ENCODE measurements at regions not wholly inside any gene's neighbourhood (a gene's known extent, or its start where the extent isn't known, plus 50 kb on each side); places are given as distances from the start of the nearest gene placed in this dataset.

GRCh38 chr20:40750541-40751035, 61.6 kb upstream of the MAFB start:
- H3K27ac ChIP-seq (ENCODE audit: extremely low read length, insufficient read depth, low read length) = no peak overlapping the region
- H3K9ac ChIP-seq (ENCODE audit: insufficient read depth, low read depth, low read length) = no peak overlapping the region
- no peaks in the 10 kb centered on the region for H3K4me1 ChIP-seq (ENCODE audit: insufficient read depth, low read length)
- BruUV-seq (replicated peaks) = no TSS peak
- ATAC-seq (no peak), DNase-seq (ENCODE audit: low spot score) (no peak), FAIRE-seq (no peak)
- WGBS (ENCODE audit: low lambda C conversion rate) = 3% methylated on average over 5 of the region's 5 CpGs
- H4K20me1 ChIP-seq (ENCODE audit: insufficient read depth, low read length) = no peaks in the 10 kb centered on the region
- H3K4me3 ChIP-seq (replicated peaks in 1 of 3; ENCODE audit: insufficient read depth in 1 of 3, low read depth in 2 of 3, low read length in 3 of 3) = no peak overlapping the region
- no peaks in the 10 kb centered on the region for H3K9me3 ChIP-seq (ENCODE audit: low read length)
- CTCF ChIA-PET (ENCODE audit: low intra/inter-chr PET ratio, low total read pairs) = no interaction called here
- no peak overlapping the region for H2AFZ ChIP-seq (ENCODE audit: low read length)
- H3K79me2 ChIP-seq (ENCODE audit: insufficient read depth, low read length) = no peaks in the 10 kb centered on the region
- TF ChIP-seq SNRNP70 (IDR thresholded peaks at IDR 0.05; ENCODE audit: low read depth, low read length) = no peak
- no peak for TF ChIP-seq ZFYVE20 (CRISPR knock-in tag; IDR thresholded peaks at IDR 0.05; ENCODE audit: borderline replicate concordance, low read depth)
- TF ChIP-seq ZNF264 (CRISPR knock-in tag; IDR thresholded peaks at IDR 0.05) = no peak
- TF ChIP-seq ZNF121 (CRISPR knock-in tag; IDR thresholded peaks at IDR 0.05) = no peak
- TF ChIP-seq CENPT (CRISPR knock-in tag; IDR thresholded peaks at IDR 0.05; ENCODE audit: low read depth) = no peak
- TF ChIP-seq REST (IDR thresholded peaks at IDR 0.05; ENCODE audit: borderline replicate concordance in 1 of 2, low read depth in 1 of 2, low read length in 2 of 2) = no peak
- TF ChIP-seq CEBPG (CRISPR knock-in tag; IDR thresholded peaks at IDR 0.05) = no peak
- no peak for TF ChIP-seq POLR2A (IDR thresholded peaks at IDR 0.05; ENCODE audit: insufficient read depth in 1 of 2, low read depth in 2 of 2, low read length in 2 of 2)
- in situ Hi-C loops (cut with HindIII; ENCODE audit: extremely low pct_ligation_motif_present, low pct_unique_long_range_greater_than_20kb) = no loop called here
- H3K4me2 ChIP-seq (ENCODE audit: low read depth, low read length) = no peak overlapping the region
- H3K27me3 ChIP-seq (ENCODE audit: control insufficient read depth in 1 of 2, insufficient read depth in 2 of 2, low read length in 2 of 2) = peaks cover 0 to 11% of the 10 kb centered on the region in 2 experiments; a peak in 2 of 5 replicates
- no peaks in the 10 kb centered on the region for H3K36me3 ChIP-seq (replicated peaks in 1 of 2; ENCODE audit: control insufficient read depth in 1 of 2, insufficient read depth in 2 of 2, low read length in 2 of 2)
- intact Hi-C loops (cut with micrococcal nuclease; ENCODE audit: unreplicated experiment) = no loop called here
- POLR2A ChIA-PET = no interaction called here
